Chondrocyte (in vitro differentiated cells): ENCODE measurements at regions not wholly inside any gene's neighbourhood (a gene's known extent, or its start where the extent isn't known, plus 50 kb on each side); places are given as distances from the start of the nearest gene placed in this dataset.

Source experiments
- DNase-seq: peaks from one replicate; pipeline ENCODE4 v3.0.0; 2021; ENCODE audit warnings: mixed read lengths, low spot score
- H3K27ac Mint-ChIP-seq: one replicate; pipeline ENCODE4 v1.8.0; 2021; ENCODE audit warnings: mild to moderate bottlenecking, moderate library complexity, mixed read lengths; ENCODE audit not compliant: unreplicated experiment
- H3K27me3 Mint-ChIP-seq: 2 replicates; pipeline ENCODE4 v1.8.0; 2021; ENCODE audit warnings: low read depth, mixed read lengths
- H3K36me3 Mint-ChIP-seq: 2 replicates; pipeline ENCODE4 v1.8.0; 2021; ENCODE audit warnings: low read depth, mixed read lengths
- H3K4me1 Mint-ChIP-seq: 2 replicates; pipeline ENCODE4 v1.8.0; 2021; ENCODE audit warnings: low read depth, mild to moderate bottlenecking, mixed read lengths
- H3K4me3 Mint-ChIP-seq: one replicate; pipeline ENCODE4 v1.8.0; 2021; ENCODE audit warnings: mild to moderate bottlenecking, moderate library complexity, mixed read lengths; ENCODE audit not compliant: unreplicated experiment
- H3K9me3 Mint-ChIP-seq: 2 replicates; pipeline ENCODE4 v1.8.0; 2021; ENCODE audit warnings: low read depth, mixed read lengths
- CTCF ChIP-seq: fragments of 200-600 bp; sonication (generic); IDR thresholded peaks from 2 replicates; pipeline ENCODE4 v1.5.0; 2021; ENCODE audit warnings: antibody characterized with exemption, mild to moderate bottlenecking, moderate library complexity

- Mint-ChIP-seq H3K9me3 (no peaks in the 10 kb centered on the region), H3K27ac (no peak overlapping the region), H3K36me3 (no peaks in the 10 kb centered on the region), H3K27me3 (no peaks in the 10 kb centered on the region), H3K4me1 (peaks cover 23% of the 10 kb centered on the region), H3K4me3 (no peak overlapping the region)
- DNase-seq = no peak
- TF ChIP-seq CTCF = no peak
Observed at GRCh38 chr3:117754841-117755240, 1045.3 kb downstream of the TUSC7 start.

- no peak for DNase-seq
- Mint-ChIP-seq H3K27ac (no peak overlapping the region), H3K9me3 (no peaks in the 10 kb centered on the region), H3K4me3 (no peak overlapping the region), H3K36me3 (peaks cover 2% of the 10 kb centered on the region), H3K4me1 (peaks cover 23% of the 10 kb centered on the region), H3K27me3 (no peaks in the 10 kb centered on the region)
- no peak for TF ChIP-seq CTCF
Observed at GRCh38 chr3:117756563-117756962, 1047.0 kb downstream of the TUSC7 start.

GRCh38 chr3:117761703-117762620, 1052.4 kb downstream of the TUSC7 start:
- H3K4me1 Mint-ChIP-seq = peaks cover 19% of the 10 kb centered on the region
- peaks cover 4% of the 10 kb centered on the region for H3K27me3 Mint-ChIP-seq
- H3K27ac Mint-ChIP-seq = no peak overlapping the region
- no peak for DNase-seq
- peaks cover 4% of the 10 kb centered on the region for H3K36me3 Mint-ChIP-seq
- no peaks in the 10 kb centered on the region for H3K9me3 Mint-ChIP-seq
- TF ChIP-seq CTCF = no peak
- H3K4me3 Mint-ChIP-seq = no peak overlapping the region

GRCh38 chr3:117762621-117763037, 1053.0 kb downstream of the TUSC7 start:
- Mint-ChIP-seq H3K36me3 (peaks cover 4% of the 10 kb centered on the region), H3K4me3 (no peak overlapping the region), H3K27ac (no peak overlapping the region), H3K9me3 (no peaks in the 10 kb centered on the region), H3K27me3 (peaks cover 7% of the 10 kb centered on the region), H3K4me1 (peaks cover 18% of the 10 kb centered on the region)
- no peak for DNase-seq
- no peak for TF ChIP-seq CTCF

GRCh38 chr3:117763561-117763960, 1054.0 kb downstream of the TUSC7 start:
- H3K9me3 Mint-ChIP-seq = no peaks in the 10 kb centered on the region
- no peak for DNase-seq

More at GRCh38 chr3:117763561-117763960, 1054.0 kb downstream of the TUSC7 start:
- Mint-ChIP-seq H3K36me3 (peaks cover 4% of the 10 kb centered on the region), H3K4me3 (no peak overlapping the region), H3K4me1 (peaks cover 18% of the 10 kb centered on the region), H3K27me3 (peaks cover 8% of the 10 kb centered on the region), H3K27ac (no peak overlapping the region)
- TF ChIP-seq CTCF = no peak
